BLaER1 treated with 17β-estradiol and CSF1 and Interleukin-3, amounts not matched to agents 10 nM and 100 nM (cell line): ENCODE measurements at regions not wholly inside any gene's neighbourhood (a gene's known extent, or its start where the extent isn't known, plus 50 kb on each side); places are given as distances from the start of the nearest gene placed in this dataset.

Source experiments
- H3K27ac ChIP-seq, 11 experiments: shearing (Covaris generic); formaldehyde crosslinking; 2 replicates each; pipeline ENCODE4 v1.8.1; 2022
- H3K27me3 ChIP-seq, 11 experiments: shearing (Covaris generic); formaldehyde crosslinking; 2 replicates each; pipeline ENCODE4 v1.8.1; 2022
- H3K36me3 ChIP-seq, 11 experiments: shearing (Covaris generic); formaldehyde crosslinking; 2 replicates each; pipeline ENCODE4 v1.8.1; 2022
- H3K4me1 ChIP-seq, 10 experiments: shearing (Covaris generic); formaldehyde crosslinking; 2 replicates each; pipeline ENCODE4 v1.8.1; 2022
- H3K4me2 ChIP-seq, 11 experiments: shearing (Covaris generic); formaldehyde crosslinking; 2 replicates each; pipeline ENCODE4 v1.8.1; 2022
- H3K4me3 ChIP-seq, 10 experiments: shearing (Covaris generic); formaldehyde crosslinking; 2 replicates each; pipeline ENCODE4 v1.8.1; 2022
- H3K9ac ChIP-seq, 11 experiments: shearing (Covaris generic); formaldehyde crosslinking; 2 replicates each; pipeline ENCODE4 v1.8.1; 2022
- H3K9me3 ChIP-seq, 11 experiments: shearing (Covaris generic); formaldehyde crosslinking; replicated peaks in 1 of 11; 2 replicates each; pipeline ENCODE4 v1.8.1; 2022
- H4K20me1 ChIP-seq, 11 experiments: shearing (Covaris generic); formaldehyde crosslinking; 2 replicates each; pipeline ENCODE4 v1.8.1; 2022
- Cebpa-rat ChIP-seq, 11 experiments: shearing (Covaris generic); IDR thresholded peaks; 2 replicates each; pipeline ENCODE4 v1.8.1; 2022

- H3K27ac ChIP-seq: no peak overlapping the region
- H3K9me3 ChIP-seq: no peaks in the 10 kb centered on the region
- TF ChIP-seq Cebpa-rat (IDR thresholded peaks at IDR 0.05): no peak
- H3K4me3 ChIP-seq: no peak overlapping the region
- H3K4me1 ChIP-seq: peaks cover 0 to 25% (median 9%) of the 10 kb centered on the region in 10 experiments; a peak in 14 of 20 replicates
- H3K27me3 ChIP-seq: no peaks in the 10 kb centered on the region
- no peak overlapping the region for H3K4me2 ChIP-seq
- H4K20me1 ChIP-seq: peaks cover 0 to 58% (median 0%) of the 10 kb centered on the region in 11 experiments; a peak in 4 of 22 replicates
- no peaks in the 10 kb centered on the region for H3K36me3 ChIP-seq
- H3K9ac ChIP-seq: no peak overlapping the region
Observed at GRCh38 chr9:135254176-135255032, 166.9 kb downstream of the OLFM1 start.

DNA sequence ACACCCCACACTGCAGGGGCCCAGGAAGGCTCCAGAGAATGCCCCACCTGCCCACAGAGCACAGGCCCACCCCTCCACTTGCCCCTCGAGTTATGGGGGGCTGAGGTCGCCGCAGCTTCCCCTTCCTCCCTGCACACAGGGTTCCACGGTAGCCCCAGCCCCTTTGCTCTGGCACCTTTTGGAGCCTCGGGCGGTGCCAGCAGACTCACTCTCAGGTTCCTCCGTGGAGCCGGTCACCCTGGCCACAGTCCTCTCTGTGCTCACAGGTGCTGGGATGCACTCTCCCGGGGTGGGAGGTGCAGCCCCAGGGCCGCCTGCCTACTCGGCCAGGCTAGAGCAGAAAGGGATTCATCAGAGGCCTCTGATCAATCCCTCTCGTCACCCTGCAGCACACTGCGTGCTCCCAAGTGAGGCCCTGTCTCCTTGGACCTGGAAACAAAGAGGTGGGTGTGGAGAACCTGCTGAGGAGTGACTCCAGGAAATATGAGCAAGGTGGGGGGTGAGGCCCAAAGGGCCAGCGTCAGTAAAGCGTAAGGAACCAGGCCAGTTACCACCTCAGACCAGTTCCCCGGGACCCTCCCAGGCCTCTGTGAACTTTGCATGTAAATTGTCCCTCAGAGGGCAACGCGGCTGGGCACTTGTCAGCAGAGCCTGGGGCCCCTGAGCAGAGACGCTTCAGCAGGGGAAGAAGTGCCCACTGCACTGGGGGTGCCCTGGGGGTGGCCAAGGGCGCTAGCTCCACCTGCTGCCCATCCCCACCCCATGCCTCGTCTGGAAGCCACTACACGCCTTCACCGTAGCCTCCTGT lies 167.8 kb downstream of the OLFM1 start:
- no peak overlapping the region for H3K27ac ChIP-seq
- H3K9me3 ChIP-seq: no peaks in the 10 kb centered on the region
- H3K4me2 ChIP-seq: no peak overlapping the region
- no peak overlapping the region for H3K4me3 ChIP-seq
- peaks cover 0 to 25% (median 9%) of the 10 kb centered on the region in 10 experiments; a peak in 14 of 20 replicates for H3K4me1 ChIP-seq
- no peaks in the 10 kb centered on the region for H3K27me3 ChIP-seq
- H4K20me1 ChIP-seq: peaks cover 0 to 58% (median 0%) of the 10 kb centered on the region in 11 experiments; a peak in 4 of 22 replicates
- TF ChIP-seq Cebpa-rat (IDR thresholded peaks at IDR 0.05): no peak
- H3K9ac ChIP-seq: no peak overlapping the region
- H3K36me3 ChIP-seq: no peaks in the 10 kb centered on the region

DNA sequence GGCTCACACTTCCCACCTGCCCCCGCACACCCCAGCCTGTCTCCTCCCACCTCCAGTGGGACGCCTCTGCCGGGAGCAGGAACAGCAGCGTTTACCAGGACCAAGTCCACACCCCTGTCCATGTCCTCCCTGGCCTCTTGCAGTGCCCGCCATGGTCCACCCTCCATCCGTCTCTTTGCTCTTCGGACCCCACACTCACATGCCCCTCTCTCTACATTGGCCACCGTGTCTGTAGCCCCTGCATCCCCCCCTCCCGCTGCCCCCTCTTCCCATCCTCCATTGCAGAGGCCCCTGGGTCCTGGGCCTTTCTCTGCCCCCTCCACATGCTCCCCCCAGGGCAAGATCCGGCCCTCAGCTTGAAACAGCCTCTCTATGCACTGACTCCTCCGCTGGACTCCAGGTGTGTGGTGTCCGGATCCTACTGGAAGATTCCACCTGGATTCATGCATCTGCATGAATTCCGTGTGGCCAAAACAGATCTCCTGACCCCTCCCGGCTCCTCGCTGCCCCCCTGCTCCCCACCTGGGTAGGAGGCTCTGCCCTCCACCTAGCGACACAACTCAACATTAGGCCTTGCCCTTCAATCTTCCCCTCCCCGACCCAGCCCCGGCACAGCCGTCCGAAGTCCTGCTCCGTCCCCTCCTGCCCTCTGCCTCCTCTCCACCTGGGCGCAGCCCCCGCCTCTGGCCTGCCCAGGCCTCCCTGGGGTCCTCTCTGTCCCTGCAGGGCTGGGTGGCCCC lies 168.5 kb downstream of the OLFM1 start:
- Histone ChIP-seq H3K27me3 (no peaks in the 10 kb centered on the region), H3K4me1 (peaks cover 0 to 20% (median 3%) of the 10 kb centered on the region in 10 experiments; a peak in 9 of 20 replicates), H3K36me3 (no peaks in the 10 kb centered on the region), H3K9me3 (no peaks in the 10 kb centered on the region), H3K27ac (no peak overlapping the region), H3K9ac (no peak overlapping the region), H3K4me3 (no peak overlapping the region), H4K20me1 (peaks cover 0 to 55% (median 0%) of the 10 kb centered on the region in 11 experiments; a peak in 4 of 22 replicates), H3K4me2 (no peak overlapping the region)
- TF ChIP-seq Cebpa-rat (IDR thresholded peaks at IDR 0.05): no peak

DNA sequence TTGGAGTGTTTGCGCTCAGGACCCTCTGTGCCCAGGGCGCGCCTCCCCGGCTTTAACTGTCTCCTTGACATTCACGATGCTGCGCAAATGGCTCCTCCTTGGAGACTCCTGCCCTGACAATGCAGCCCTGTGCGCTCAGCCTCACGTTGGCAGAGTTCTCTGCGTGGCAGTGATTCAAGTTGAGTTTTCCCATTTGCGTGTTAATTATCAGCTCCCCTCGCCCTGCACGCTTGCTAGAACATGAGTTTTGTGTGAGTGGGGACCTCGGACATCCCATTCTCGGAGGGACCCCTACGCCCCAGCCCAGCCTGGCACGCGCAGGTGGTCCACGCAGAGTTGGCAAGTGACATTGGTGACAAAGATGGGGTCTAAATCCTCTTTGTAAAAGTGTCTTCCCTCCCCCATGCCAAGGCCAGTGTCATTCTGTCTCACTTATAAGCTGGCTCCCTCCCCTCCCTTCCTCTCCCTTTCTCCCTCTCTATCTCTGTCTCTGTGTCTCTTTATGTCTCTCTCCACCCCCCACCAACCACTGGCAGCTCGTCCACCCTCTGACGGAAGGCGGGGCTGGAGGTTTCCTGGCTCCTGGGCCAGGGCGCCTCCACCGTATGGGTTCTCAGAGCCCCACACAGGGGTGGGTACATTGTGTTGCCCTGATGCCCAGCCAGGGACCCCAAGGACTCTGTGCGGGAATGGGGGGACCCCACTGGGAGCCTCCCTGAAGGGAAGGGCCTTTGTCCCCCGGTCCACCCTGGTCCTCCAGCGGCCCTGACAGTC lies 169.3 kb downstream of the OLFM1 start:
- H3K9me3 ChIP-seq: no peaks in the 10 kb centered on the region
- H3K4me1 ChIP-seq: peaks cover 0 to 15% (median 0%) of the 10 kb centered on the region in 10 experiments; a peak in 4 of 20 replicates
- H3K36me3 ChIP-seq: no peaks in the 10 kb centered on the region
- H3K4me3 ChIP-seq: no peak overlapping the region
- H4K20me1 ChIP-seq: peaks cover 0 to 50% (median 0%) of the 10 kb centered on the region in 11 experiments; a peak in 3 of 22 replicates
- H3K9ac ChIP-seq: no peak overlapping the region
- no peak overlapping the region for H3K27ac ChIP-seq
- TF ChIP-seq Cebpa-rat (IDR thresholded peaks at IDR 0.05): no peak
- no peak overlapping the region for H3K4me2 ChIP-seq
- no peaks in the 10 kb centered on the region for H3K27me3 ChIP-seq

- Histone ChIP-seq H3K4me1 (peaks cover 5 to 22% (median 14%) of the 10 kb centered on the region in 10 experiments; a peak in 19 of 20 replicates), H3K27me3 (peaks cover 0 to 11% (median 0%) of the 10 kb centered on the region in 11 experiments; a peak in 6 of 22 replicates), H3K9me3 (no peaks in the 10 kb centered on the region), H3K27ac (no peak overlapping the region), H3K36me3 (no peaks in the 10 kb centered on the region), H4K20me1 (peaks cover 0 to 51% (median 0%) of the 10 kb centered on the region in 11 experiments; a peak in 3 of 22 replicates), H3K4me3 (no peak overlapping the region), H3K4me2 (no peak overlapping the region), H3K9ac (no peak overlapping the region)
- TF ChIP-seq Cebpa-rat (IDR thresholded peaks at IDR 0.05): no peak
Observed at GRCh38 chr9:135258461-135258860, 171.0 kb downstream of the OLFM1 start.

GRCh38 chr9:135259273-135259672 lies 171.8 kb downstream of the OLFM1 start:
- peaks cover 5 to 27% (median 16%) of the 10 kb centered on the region in 10 experiments; a peak in 19 of 20 replicates for H3K4me1 ChIP-seq
- peaks cover 0 to 12% (median 0%) of the 10 kb centered on the region in 11 experiments; a peak in 6 of 22 replicates for H3K27me3 ChIP-seq
- no peak overlapping the region for H3K4me2 ChIP-seq
- no peaks in the 10 kb centered on the region for H3K36me3 ChIP-seq
- no peak for TF ChIP-seq Cebpa-rat (IDR thresholded peaks at IDR 0.05)
- H3K9me3 ChIP-seq: no peaks in the 10 kb centered on the region
- no peak overlapping the region for H3K9ac ChIP-seq
- H3K27ac ChIP-seq: no peak overlapping the region
- H4K20me1 ChIP-seq: peaks cover 0 to 43% (median 0%) of the 10 kb centered on the region in 11 experiments; a peak in 3 of 22 replicates
- no peak overlapping the region for H3K4me3 ChIP-seq

DNA sequence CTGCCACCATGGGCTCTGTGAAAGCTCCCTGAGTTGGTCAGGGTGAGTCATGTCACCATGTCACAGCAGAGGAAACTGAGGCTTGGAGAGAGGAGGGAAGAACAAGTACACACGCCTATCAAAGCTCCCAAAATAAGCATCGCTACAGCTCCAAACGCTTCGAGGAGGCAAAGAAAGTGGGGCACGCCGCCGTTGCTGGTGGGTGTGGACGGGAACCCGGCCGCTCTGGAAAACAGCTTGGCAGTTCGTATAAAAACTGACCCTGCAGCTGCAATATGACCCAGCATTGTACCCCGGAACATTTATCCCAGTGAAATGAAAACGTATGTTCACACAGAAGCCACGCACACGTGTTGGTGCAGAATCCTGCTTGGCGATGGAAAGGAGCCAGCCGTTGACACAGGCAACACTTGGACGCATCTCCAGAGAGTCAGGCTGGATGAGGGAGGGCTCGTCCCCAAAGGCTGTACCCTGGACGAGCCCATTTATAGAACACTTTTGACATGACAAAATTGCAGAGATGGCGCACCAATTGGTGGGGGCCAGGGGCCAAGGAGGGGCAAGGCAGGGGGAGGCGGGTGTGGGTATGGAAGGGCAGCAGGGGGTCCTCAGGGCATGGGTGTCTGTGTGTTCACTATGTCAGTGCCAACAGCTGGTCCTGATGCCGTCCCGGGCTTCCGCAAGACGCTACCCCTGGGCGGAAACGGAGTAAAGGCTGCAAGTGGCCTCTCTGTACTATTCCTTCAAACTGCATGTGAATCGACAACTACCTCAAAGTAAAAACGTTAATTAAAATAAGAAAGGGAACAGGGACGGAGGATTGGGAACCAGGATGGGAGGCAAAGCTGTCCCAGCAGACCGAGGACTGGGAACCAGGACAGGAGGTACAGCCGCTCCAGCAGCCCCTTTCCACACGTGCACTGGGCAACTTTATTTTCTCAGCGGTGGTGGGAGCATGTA lies 173.0 kb downstream of the OLFM1 start:
- Histone ChIP-seq H3K27me3 (peaks cover 0 to 12% (median 0%) of the 10 kb centered on the region in 11 experiments; a peak in 6 of 22 replicates), H3K36me3 (no peaks in the 10 kb centered on the region)

More for the DNA sequence above, 173.0 kb downstream of the OLFM1 start:
- peaks cover 0 to 42% (median 0%) of the 10 kb centered on the region in 11 experiments; a peak in 4 of 22 replicates for H4K20me1 ChIP-seq
- peaks cover 5 to 32% (median 17%) of the 10 kb centered on the region in 10 experiments; a peak in 19 of 20 replicates for H3K4me1 ChIP-seq
- H3K9ac ChIP-seq: no peak overlapping the region
- no peaks in the 10 kb centered on the region for H3K9me3 ChIP-seq
- no peak for TF ChIP-seq Cebpa-rat (IDR thresholded peaks at IDR 0.05)
- H3K4me2 ChIP-seq: no peak overlapping the region
- no peak overlapping the region for H3K4me3 ChIP-seq
- H3K27ac ChIP-seq: no peak overlapping the region
